SK-N-SH (cell line): ENCODE measurements at regions not wholly inside any gene's neighbourhood (a gene's known extent, or its start where the extent isn't known, plus 50 kb on each side); places are given as distances from the start of the nearest gene placed in this dataset.

Experiments
- CTCF ChIA-PET: fragments of 300-600, 350-600 bp; formaldehyde crosslinking; extraction: SDS; loops from one replicate; lab custom pipeline; 2021; lab: Yijun Ruan, JAX
- POLR2A ChIA-PET: fragments of 350-600 bp; sonication (Branson Sonifier 250); formaldehyde crosslinking; extraction: SDS; loops from one replicate; lab custom pipeline; 2020; ENCODE audit warnings: antibody characterized with exemption, inconsistent platforms; lab: Yijun Ruan, JAX
- DNase-seq: peaks from one replicate; pipeline ENCODE4 v3.0.0; 2012
- H2AFZ ChIP-seq: fragments of 200-600 bp; sonication (generic); 2 replicates; pipeline ENCODE4 v1.8.1; 2016; ENCODE audit warnings: antibody characterized with exemption, mild to moderate bottlenecking, low read depth
- H3F3A ChIP-seq: fragments of 200-600 bp; sonication (generic); replicated peaks from 2 replicates; pipeline ENCODE3; 2016; ENCODE audit warnings: antibody characterized with exemption, mild to moderate bottlenecking; ENCODE audit not compliant: insufficient read depth
- H3K27ac ChIP-seq, 2 experiments: fragments of 200-500 bp in 1 of 2; fragments of 200-600 bp in 1 of 2; sonication (Bioruptor generic) in 1 of 2; sonication (generic), shearing (Covaris generic) in 1 of 2; 2 replicates each; pipeline versions ENCODE4 v1.5.1 to v1.6.1; 2014 to 2016; ENCODE audit warnings: low read depth in 2 of 2, inconsistent platforms in 1 of 2, low read length in 1 of 2, mild to moderate bottlenecking in 1 of 2, mixed read lengths in 1 of 2
- H3K27me3 ChIP-seq: fragments of 200-600 bp; sonication (generic), shearing (Covaris generic); 2 replicates; pipeline ENCODE4 v1.6.1; 2016; ENCODE audit warnings: mixed run types; ENCODE audit not compliant: insufficient read depth
- H3K36me3 ChIP-seq, 2 experiments: fragments of 200-500 bp in 1 of 2; fragments of 200-600 bp in 1 of 2; sonication (Bioruptor generic) in 1 of 2; sonication (generic) in 1 of 2; replicated peaks in 1 of 2; 2 replicates each; pipeline versions ENCODE3 to v1.5.1; 2014 to 2016; ENCODE audit warnings: low read length in 1 of 2, mild to moderate bottlenecking in 1 of 2; ENCODE audit not compliant: insufficient read depth in 2 of 2, control insufficient read depth in 1 of 2
- H3K4me1 ChIP-seq, 2 experiments: fragments of 200-500 bp in 1 of 2; fragments of 200-600 bp in 1 of 2; sonication (Bioruptor generic) in 1 of 2; sonication (generic), shearing (Covaris generic) in 1 of 2; 2 replicates each; pipeline versions ENCODE4 v1.5.1 to v1.6.1; 2014 to 2016; ENCODE audit warnings: low read depth in 1 of 2, low read length in 1 of 2, mixed run types in 1 of 2; ENCODE audit not compliant: insufficient read depth in 2 of 2, control insufficient read depth in 1 of 2
- H3K4me2 ChIP-seq: fragments of 200-600 bp; sonication (generic), shearing (Covaris generic); 2 replicates; pipeline ENCODE4 v1.6.1; 2017; ENCODE audit warnings: mixed run types
- H3K4me3 ChIP-seq, 2 experiments: fragments of 200-500 bp in 1 of 2; fragments of 200-600 bp in 1 of 2; sonication (Bioruptor generic) in 1 of 2; sonication (generic), shearing (Covaris generic) in 1 of 2; 2 replicates each; pipeline versions ENCODE4 v1.5.1 to v1.8.1; 2014 to 2016; ENCODE audit warnings: low read depth in 2 of 2, inconsistent platforms in 1 of 2, low read length in 1 of 2, mild to moderate bottlenecking in 1 of 2, mixed read lengths in 1 of 2, moderate library complexity in 1 of 2
- H3K79me2 ChIP-seq: fragments of 200-600 bp; sonication (generic); 2 replicates; pipeline ENCODE4 v1.8.1; 2017; ENCODE audit warnings: mild to moderate bottlenecking; ENCODE audit not compliant: insufficient read depth
- H3K9ac ChIP-seq: fragments of 200-600 bp; sonication (generic); 2 replicates; pipeline ENCODE4 v1.6.1; 2017; ENCODE audit warnings: mixed run types
- H3K9me2 ChIP-seq: fragments of 200-600 bp; sonication (generic); 2 replicates; pipeline ENCODE4 v1.6.1; 2017; ENCODE audit warnings: mixed run types
- H3K9me3 ChIP-seq: fragments of 200-600 bp; sonication (generic); 2 replicates; pipeline ENCODE4 v1.6.1; 2017; ENCODE audit warnings: mixed run types, mild to moderate bottlenecking, moderate library complexity
- H4K20me1 ChIP-seq: fragments of 200-600 bp; sonication (generic); 2 replicates; pipeline ENCODE4 v1.6.1; 2017; ENCODE audit warnings: mild to moderate bottlenecking, mixed run types; ENCODE audit not compliant: insufficient read depth
- CHD2 ChIP-seq: fragments of 150-350 bp; IDR thresholded peaks from 2 replicates; pipeline ENCODE4 v1.6.1; 2018; ENCODE audit warnings: low read length; ENCODE audit not compliant: partially characterized antibody
- ELF1 ChIP-seq: IDR thresholded peaks from 2 replicates; pipeline ENCODE4 v1.4.0; 2012
- EP300 ChIP-seq, 2 experiments: IDR thresholded peaks; 2 replicates each; pipeline versions ENCODE4 v1.4.0 to v1.6.1; 2012; ENCODE audit warnings: borderline replicate concordance in 1 of 2, low read depth in 1 of 2, low read length in 1 of 2
- EZH2phosphoT487 ChIP-seq: fragments of 200-600 bp; sonication (generic); IDR thresholded peaks from 2 replicates; pipeline ENCODE4 v1.6.1; 2017; ENCODE audit warnings: low read depth, mixed run types, mild to moderate bottlenecking, antibody characterized with exemption, moderate library complexity, borderline replicate concordance
- FOXM1 ChIP-seq: IDR thresholded peaks from 2 replicates; pipeline ENCODE4 v1.4.0; 2012; ENCODE audit warnings: low read depth, mild to moderate bottlenecking
- GABPA ChIP-seq: IDR thresholded peaks from 2 replicates; pipeline ENCODE4 v1.4.0; 2012; ENCODE audit warnings: low read depth, mild to moderate bottlenecking
- JUND ChIP-seq: IDR thresholded peaks from 2 replicates; pipeline ENCODE4 v1.4.0; 2012
- MAX ChIP-seq: IDR thresholded peaks from 2 replicates; pipeline ENCODE4 v1.4.0; 2012; ENCODE audit warnings: low read depth
- MEF2A ChIP-seq: IDR thresholded peaks from 2 replicates; pipeline ENCODE4 v1.4.0; 2012; ENCODE audit warnings: low read depth, borderline replicate concordance
- MXI1 ChIP-seq: IDR thresholded peaks from 2 replicates; pipeline ENCODE4 v1.6.1; 2012; ENCODE audit warnings: mild to moderate bottlenecking, low read depth, low read length, improper control_type of control experiment
- POLR2AphosphoS5 ChIP-seq: IDR thresholded peaks from 2 replicates; pipeline ENCODE4 v1.6.1; 2012; ENCODE audit warnings: low read depth, low read length
- RFX5 ChIP-seq: IDR thresholded peaks from 2 replicates; pipeline ENCODE4 v1.6.1; 2012; ENCODE audit warnings: mild to moderate bottlenecking, improper control_type of control experiment, low read length
- TAF1 ChIP-seq: IDR thresholded peaks from 2 replicates; pipeline ENCODE4 v1.6.1; 2012; ENCODE audit warnings: low read depth, mild to moderate bottlenecking, low read length, moderate library complexity, borderline replicate concordance
- USF1 ChIP-seq: IDR thresholded peaks from 2 replicates; pipeline ENCODE4 v1.4.0; 2012; ENCODE audit warnings: low read depth, borderline replicate concordance
- YY1 ChIP-seq: IDR thresholded peaks from 2 replicates; pipeline ENCODE4 v1.4.0; 2012; ENCODE audit warnings: low read depth, mild to moderate bottlenecking
- WGBS: methylation state at CpG from one replicate; pipeline ENCODE4 v1.1.6; 2017; ENCODE audit warnings: low lambda C conversion rate; 5-methylcytosine and 5-hydroxymethylcytosine counted together
- TF ChIP-seq, protein P1 (sequence below): IDR thresholded peaks from 2 replicates; pipeline ENCODE4 v1.6.1; 2012; ENCODE audit warnings: mild to moderate bottlenecking, low read depth, low read length, moderate library complexity
- TF ChIP-seq, protein P2 (sequence below): fragments of 200-600 bp; sonication (generic); IDR thresholded peaks from 2 replicates; pipeline ENCODE4 v1.6.1; 2017; ENCODE audit warnings: antibody characterized with exemption, mild to moderate bottlenecking, moderate library complexity
- TF ChIP-seq, protein P3 (sequence below): fragments of 150-350 bp; IDR thresholded peaks from 2 replicates; pipeline ENCODE4 v1.6.1; 2016; ENCODE audit warnings: mild to moderate bottlenecking, low read depth, low read length

- Histone ChIP-seq H3K4me2 (no peak overlapping the region), H3K4me3 (no peak overlapping the region)
These were observed 156.8 kb upstream of the LRIG3 start for GRCh38 chr12:59077153-59077552.

DNA sequence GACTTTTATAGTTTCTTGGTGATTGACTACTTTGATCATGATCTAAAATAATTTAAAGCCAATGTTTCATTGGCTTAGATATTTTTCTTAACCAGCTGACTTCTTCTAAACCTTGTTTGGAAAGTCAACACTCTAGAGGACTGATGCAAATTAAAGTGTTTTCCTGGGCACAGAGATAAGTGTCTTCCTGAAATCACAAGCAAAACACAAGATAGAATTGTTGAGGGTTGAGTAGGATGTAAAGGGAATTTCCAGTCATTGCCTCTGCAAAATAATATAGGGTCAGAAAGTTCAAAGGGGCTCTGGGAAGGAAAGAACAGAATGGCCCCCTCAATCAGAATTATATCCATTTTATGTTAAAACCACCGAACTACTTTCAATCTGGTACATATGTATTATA is 156.3 kb upstream of the LRIG3 start:
- Histone ChIP-seq H4K20me1 (no peaks in the 10 kb centered on the region), H3K27ac (no peak overlapping the region), H3F3A (no peaks in the 10 kb centered on the region), H3K36me3 (no peaks in the 10 kb centered on the region), H3K4me3 (no peak overlapping the region), H3K9me2 (no peaks in the 10 kb centered on the region), H3K27me3 (no peaks in the 10 kb centered on the region; the same call in 1 of the 2 replicates), H3K4me2 (no peak overlapping the region), H3K79me2 (no peaks in the 10 kb centered on the region), H3K9ac (no peak overlapping the region), H3K9me3 (no peaks in the 10 kb centered on the region), H3K4me1 (peaks cover 0 to 6% of the 10 kb centered on the region in 2 experiments; a peak in 3 of 4 replicates), H2AFZ (no peak overlapping the region)
- 36% methylated on average over 1 of the region's 1 CpG for WGBS
- ChIA-PET CTCF (no interaction called here), POLR2A (no interaction called here)
- DNase-seq, result no peak
- TF ChIP-seq FOXM1 (no peak), MXI1 (no peak), CHD2 (no peak), POLR2AphosphoS5 (no peak), ELF1 (no peak), EZH2phosphoT487 (no peak), USF1 (no peak), YY1 (no peak), GABPA (no peak), RFX5 (no peak), MEF2A (no peak), TAF1 (no peak)
- TF ChIP-seq, protein P1, sequence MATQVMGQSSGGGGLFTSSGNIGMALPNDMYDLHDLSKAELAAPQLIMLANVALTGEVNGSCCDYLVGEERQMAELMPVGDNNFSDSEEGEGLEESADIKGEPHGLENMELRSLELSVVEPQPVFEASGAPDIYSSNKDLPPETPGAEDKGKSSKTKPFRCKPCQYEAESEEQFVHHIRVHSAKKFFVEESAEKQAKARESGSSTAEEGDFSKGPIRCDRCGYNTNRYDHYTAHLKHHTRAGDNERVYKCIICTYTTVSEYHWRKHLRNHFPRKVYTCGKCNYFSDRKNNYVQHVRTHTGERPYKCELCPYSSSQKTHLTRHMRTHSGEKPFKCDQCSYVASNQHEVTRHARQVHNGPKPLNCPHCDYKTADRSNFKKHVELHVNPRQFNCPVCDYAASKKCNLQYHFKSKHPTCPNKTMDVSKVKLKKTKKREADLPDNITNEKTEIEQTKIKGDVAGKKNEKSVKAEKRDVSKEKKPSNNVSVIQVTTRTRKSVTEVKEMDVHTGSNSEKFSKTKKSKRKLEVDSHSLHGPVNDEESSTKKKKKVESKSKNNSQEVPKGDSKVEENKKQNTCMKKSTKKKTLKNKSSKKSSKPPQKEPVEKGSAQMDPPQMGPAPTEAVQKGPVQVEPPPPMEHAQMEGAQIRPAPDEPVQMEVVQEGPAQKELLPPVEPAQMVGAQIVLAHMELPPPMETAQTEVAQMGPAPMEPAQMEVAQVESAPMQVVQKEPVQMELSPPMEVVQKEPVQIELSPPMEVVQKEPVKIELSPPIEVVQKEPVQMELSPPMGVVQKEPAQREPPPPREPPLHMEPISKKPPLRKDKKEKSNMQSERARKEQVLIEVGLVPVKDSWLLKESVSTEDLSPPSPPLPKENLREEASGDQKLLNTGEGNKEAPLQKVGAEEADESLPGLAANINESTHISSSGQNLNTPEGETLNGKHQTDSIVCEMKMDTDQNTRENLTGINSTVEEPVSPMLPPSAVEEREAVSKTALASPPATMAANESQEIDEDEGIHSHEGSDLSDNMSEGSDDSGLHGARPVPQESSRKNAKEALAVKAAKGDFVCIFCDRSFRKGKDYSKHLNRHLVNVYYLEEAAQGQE, result no peak
- TF ChIP-seq, protein P2, sequence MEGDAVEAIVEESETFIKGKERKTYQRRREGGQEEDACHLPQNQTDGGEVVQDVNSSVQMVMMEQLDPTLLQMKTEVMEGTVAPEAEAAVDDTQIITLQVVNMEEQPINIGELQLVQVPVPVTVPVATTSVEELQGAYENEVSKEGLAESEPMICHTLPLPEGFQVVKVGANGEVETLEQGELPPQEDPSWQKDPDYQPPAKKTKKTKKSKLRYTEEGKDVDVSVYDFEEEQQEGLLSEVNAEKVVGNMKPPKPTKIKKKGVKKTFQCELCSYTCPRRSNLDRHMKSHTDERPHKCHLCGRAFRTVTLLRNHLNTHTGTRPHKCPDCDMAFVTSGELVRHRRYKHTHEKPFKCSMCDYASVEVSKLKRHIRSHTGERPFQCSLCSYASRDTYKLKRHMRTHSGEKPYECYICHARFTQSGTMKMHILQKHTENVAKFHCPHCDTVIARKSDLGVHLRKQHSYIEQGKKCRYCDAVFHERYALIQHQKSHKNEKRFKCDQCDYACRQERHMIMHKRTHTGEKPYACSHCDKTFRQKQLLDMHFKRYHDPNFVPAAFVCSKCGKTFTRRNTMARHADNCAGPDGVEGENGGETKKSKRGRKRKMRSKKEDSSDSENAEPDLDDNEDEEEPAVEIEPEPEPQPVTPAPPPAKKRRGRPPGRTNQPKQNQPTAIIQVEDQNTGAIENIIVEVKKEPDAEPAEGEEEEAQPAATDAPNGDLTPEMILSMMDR, result no peak
- TF ChIP-seq, protein P3, sequence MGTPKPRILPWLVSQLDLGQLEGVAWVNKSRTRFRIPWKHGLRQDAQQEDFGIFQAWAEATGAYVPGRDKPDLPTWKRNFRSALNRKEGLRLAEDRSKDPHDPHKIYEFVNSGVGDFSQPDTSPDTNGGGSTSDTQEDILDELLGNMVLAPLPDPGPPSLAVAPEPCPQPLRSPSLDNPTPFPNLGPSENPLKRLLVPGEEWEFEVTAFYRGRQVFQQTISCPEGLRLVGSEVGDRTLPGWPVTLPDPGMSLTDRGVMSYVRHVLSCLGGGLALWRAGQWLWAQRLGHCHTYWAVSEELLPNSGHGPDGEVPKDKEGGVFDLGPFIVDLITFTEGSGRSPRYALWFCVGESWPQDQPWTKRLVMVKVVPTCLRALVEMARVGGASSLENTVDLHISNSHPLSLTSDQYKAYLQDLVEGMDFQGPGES, result no peak
- TF ChIP-seq, all 33 proteins: peak for 0

More at GRCh38 chr12:59077153-59077552, 156.8 kb upstream of the LRIG3 start:
- no peaks in the 10 kb centered on the region for H4K20me1 ChIP-seq
- ChIA-PET CTCF (interaction anchor here (1.4 kb wide), 1 partner anchor 36 kb away, joined by 4 read pairs; no protein-coding TSS in a partner anchor), POLR2A (no interaction called here)
- H2AFZ ChIP-seq, result no peak overlapping the region
- H3F3A ChIP-seq, result no peaks in the 10 kb centered on the region
- no peak overlapping the region for H3K27ac ChIP-seq
- H3K9me3 ChIP-seq, result no peaks in the 10 kb centered on the region
- no peaks in the 10 kb centered on the region for H3K9me2 ChIP-seq
- no peaks in the 10 kb centered on the region; the same call in 1 of the 2 replicates for H3K27me3 ChIP-seq
- no peak for DNase-seq
- H3K36me3 ChIP-seq, result no peaks in the 10 kb centered on the region
- TF ChIP-seq JUND (no peak), TAF1 (no peak), MAX (no peak), EP300 (IDR thresholded peaks at IDR 0.05; ENCODE audit: borderline replicate concordance in 1 of 2, low read depth in 1 of 2, low read length in 1 of 2) (no peak)
- TF ChIP-seq, protein P3, result no peak
- H3K79me2 ChIP-seq, result no peaks in the 10 kb centered on the region
- peaks cover 0 to 6% of the 10 kb centered on the region in 2 experiments; a peak in 3 of 4 replicates for H3K4me1 ChIP-seq
- WGBS, result 50% methylated on average over 3 of the region's 3 CpGs
- no peak overlapping the region for H3K9ac ChIP-seq
